T-helper 2 cell (primary cell): ENCODE measurements at regions not wholly inside any gene's neighbourhood (a gene's known extent, or its start where the extent isn't known, plus 50 kb on each side); places are given as distances from the start of the nearest gene placed in this dataset.
A peak's percentile ranks its signal among the peaks of the same experiment; 100 is the strongest.

Experiments
- DNase-seq, 5 experiments: peaks; one replicate each; pipeline versions ENCODE4 v3.0.0 to v3.0.0-alpha.2; 2012 to 2022

- no peak for DNase-seq
These were observed 127.2 kb downstream of the PAX1 start for GRCh38 chr20:21832442-21833385.

GRCh38 chr20:21826976-21827375, 121.5 kb downstream of the PAX1 start:
- no peak for DNase-seq

DNA sequence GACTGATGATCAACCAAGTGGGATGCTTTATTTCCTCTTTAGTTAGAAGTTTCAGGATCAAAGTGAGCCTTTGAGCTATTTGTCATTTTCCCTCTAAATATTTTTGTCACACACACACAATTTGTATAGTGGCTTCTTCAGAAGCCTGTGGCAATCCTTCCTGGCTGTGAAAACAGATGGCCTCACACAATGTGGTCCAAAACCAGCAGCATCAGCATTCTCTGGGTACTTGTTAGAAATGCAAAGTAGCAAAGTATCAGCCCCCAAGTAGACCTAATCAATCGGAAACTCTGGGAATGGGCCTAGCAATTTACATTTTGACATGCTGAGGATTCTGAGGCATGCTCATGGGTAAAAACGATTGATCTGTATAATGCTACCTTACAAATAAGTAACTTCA, 115.9 kb downstream of the PAX1 start:
- no peak for DNase-seq

DNA sequence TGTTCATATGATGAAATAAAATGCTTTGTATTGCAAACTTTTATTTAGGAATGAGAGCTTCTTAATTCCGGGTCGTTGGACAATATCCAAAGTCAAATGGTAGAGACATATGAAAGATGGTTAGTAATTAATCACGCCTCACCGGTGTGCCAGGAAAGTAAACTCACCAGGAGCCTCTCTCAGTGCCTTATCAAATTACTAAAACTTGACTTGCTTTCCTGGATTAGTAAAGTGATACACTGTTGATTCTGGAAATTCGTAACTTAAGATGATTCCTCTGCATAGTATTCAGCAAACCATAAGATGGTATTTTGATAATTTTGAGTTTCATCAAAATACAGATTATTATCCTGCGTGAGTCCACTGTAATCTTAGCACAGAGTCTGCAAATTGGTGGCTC, 115.2 kb downstream of the PAX1 start:
- no peak for DNase-seq

GRCh38 chr20:21820045-21820444, 114.6 kb downstream of the PAX1 start:
- no peak for DNase-seq

DNA sequence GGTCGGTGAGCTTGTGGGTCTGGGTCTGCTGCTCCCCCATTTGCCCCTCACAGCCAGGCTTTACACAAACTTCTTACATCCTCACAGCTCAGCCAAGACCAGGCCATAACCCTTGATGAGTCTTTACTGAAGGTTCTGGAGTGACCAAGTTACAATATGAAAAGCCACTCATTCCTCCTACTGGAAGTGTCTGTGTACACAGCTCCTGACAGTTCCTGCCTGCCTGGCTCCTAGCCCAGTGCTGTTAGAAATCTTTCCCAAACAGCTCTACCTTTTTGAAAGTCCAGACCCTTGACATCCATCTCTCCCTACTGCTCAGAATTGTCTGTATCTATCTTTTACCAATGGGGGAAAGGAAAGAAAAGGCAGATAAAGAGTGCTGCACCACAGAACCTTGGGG, 106.9 kb downstream of the PAX1 start:
- no peak for DNase-seq

DNA sequence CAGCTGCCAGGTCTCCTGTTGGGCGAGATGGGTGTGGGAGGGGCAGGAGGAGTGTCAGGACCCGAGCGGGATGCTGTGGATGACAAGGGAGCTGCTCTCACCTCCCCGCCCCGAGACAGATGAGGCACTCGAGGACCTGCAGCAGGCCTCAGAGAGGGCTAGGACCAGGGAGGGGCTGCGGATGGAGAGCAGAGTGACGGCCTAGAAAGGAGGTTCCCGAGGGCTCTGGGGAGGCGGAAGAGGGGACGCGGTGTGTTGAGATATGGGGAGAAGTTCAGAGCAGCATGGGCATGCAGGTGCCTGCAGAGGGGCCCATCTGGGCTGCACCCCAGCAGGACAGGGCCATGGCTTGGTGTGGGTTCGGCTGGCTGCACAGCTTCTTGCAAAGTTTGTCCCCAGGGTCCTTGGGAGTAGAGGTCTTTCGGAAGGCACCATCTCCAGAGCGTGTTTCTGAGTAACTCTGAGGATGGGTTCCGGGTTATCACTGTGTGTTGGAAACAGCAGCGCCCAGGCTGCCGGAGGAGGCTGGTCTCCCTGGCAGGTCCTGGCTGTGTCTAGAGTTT, 104.6 kb downstream of the PAX1 start:
- DNase-seq, result no peak

DNA sequence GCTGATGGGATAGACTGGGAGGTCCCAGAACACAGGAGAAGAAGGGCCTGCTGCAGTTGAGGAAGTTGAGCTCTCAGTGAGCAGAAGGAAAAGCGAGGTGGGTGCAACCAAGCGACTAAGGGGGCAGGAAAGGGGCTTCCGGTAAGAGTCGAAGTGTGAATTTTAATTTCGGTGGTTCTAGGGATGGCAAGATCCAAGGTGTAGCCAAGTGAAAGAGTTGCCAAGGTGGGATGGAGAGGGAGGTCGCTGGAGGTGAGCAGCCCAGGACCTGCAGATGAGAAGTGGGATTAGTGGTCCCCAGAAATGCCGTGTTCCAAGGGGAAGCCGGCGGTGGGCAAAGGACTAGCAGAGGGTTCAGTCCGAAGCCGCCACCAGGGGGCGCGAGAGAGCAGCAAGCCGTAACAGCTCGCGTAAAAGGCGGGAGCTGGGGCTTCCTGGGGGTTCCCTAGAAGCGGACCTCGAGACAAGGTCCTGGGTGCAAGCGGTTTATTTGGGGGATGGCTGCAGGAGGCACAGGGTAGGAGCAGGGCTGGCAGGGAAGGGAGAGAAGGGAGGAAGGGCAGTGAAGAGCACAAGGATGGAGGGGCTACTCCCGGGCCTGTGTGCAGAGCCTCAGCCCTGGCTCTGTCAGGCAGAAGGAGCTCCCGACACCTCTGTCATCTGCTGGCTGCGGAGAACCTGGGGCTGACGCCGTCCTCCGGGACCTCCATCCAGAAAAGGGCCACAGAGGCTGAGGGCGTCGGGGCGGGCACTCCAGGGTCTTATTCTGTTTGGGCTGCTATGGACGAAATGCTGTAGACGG, 103.6 kb downstream of the PAX1 start:
- peak in 3 of 5 experiments; percentile 13 to 27 (median 15) for DNase-seq

- no peak for DNase-seq
These were observed 102.7 kb downstream of the PAX1 start for GRCh38 chr20:21808139-21808538.

GRCh38 chr20:21804802-21805201, 99.3 kb downstream of the PAX1 start:
- DNase-seq, result no peak

DNA sequence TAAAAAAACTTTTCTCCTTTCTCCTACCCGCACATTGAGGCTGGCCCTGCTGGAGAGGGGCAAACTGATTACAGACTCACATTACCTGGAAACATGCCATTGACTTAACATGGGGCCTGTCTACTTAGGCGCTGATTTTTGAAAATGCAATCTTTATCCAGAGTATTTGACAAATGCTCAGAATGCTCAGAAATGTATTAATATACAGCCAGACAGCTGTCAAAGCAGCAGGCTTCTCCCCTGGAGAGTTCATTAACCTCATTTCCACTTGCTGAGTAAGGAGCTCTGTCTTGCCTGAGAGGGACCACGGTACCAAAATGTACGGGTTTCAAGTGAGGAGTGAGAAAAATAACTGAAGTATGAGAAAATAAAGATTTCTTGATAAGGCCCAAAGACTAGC, 95.7 kb downstream of the PAX1 start:
- no peak for DNase-seq

DNA sequence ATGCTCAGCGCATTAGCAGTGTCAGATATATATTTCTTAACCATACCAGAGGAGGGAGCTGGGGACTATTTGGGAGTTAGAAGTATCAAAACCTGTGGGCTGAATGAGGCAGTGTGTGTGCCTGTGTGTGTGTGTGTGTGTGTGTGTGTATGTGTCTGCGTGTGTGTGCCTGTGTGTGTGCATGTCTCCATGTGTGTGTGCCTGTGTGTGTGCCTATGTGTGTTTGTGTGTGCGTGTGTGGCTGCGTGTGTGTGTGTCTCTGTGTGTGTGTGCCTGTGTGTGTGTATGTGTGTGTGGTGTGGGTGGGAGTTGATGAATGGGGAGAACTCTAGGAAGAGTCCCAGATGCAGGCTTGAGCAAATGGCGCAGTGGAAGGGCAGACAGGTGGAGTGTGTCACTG, 92.9 kb downstream of the PAX1 start:
- DNase-seq, result no peak

DNA sequence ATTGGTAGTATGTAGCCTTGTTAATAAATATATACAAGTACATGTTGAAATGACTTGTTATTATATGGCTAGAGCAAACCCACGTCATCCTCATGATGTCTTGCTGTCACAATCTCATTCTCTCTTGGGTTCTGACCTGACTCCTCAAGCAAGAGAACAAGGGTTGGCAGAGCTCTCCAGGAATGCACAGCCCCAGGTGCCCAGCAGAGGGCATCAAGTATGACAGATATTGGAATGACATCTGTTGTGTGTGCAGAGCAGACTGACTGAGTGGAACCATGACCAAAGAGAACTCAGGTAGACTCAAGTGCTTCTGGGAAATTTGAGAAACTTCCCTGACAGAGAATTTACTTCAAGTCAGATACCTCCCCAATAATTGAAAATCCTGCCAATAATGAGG, 90.6 kb downstream of the PAX1 start:
- DNase-seq, result no peak

DNA sequence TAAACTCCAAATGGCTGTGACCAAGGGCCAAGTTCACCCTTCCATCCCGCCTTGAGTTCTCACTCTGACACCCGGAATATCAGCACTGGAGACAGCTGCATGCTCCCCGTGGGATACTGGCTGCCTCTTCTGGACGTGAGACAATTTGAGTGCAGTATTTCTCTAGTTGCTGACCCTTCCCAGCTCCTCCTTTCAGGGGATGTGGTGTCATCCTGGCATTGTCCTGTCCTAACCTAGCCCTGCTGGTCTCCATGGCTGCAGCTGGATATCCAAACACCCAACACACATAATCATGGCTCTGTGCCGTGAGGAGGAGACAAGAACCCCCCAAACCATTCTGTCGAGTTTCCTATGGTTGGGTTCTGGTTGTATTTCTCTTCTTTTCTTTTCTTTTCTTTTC, 82.6 kb downstream of the PAX1 start:
- no peak for DNase-seq

GRCh38 chr20:21781446-21782075, 76.1 kb downstream of the PAX1 start:
- no peak for DNase-seq

DNA sequence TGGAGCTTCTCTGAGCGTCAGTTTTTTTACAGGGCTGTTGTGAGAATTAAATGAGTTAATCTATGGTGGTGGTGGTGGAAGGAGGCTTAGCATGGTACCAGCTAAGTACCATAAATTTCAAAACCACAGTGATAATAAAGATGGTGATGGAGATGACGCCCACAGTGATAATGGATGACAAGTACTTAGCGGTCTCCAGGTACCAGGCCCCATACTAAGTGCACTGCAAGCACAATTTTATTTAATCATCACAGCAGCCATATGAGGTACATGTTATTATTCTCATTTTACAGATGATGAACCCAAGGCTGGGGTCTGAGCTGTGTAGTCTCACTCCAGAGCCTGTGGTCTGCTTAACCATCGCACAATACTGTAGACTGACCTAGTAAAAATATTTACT, 75.1 kb downstream of the PAX1 start:
- no peak for DNase-seq
